ENCODE measurements at regions not wholly inside any gene's neighbourhood (a gene's known extent, or its start where the extent isn't known, plus 50 kb on each side); places are given as distances from the start of the nearest gene placed in this dataset.

DNA sequence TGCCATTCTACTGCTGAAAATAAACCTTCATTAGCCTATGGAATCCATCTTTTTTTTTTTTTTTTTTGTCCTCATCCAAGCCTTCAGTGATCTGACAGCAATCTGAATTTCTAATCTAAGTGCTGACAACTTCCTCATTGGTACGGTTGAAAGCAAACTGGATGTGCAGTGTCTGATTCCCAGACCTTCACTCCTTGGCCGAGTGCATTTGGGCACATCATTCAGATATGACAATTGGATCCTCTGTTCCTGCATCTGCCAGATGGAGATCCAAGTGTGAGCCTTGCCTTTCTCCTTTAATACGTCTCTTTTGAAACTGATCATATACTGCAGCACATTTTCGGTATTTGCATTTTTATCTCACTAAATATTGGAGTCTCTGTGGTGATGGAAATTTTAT lies 713.1 kb downstream of the DCDC2C start:
- intact Hi-C loops (cut with micrococcal nuclease): no loop called here
- no peaks in the 10 kb centered on the region for H3K4me1 Mint-ChIP-seq
- no peak for DNase-seq
- no peaks in the 10 kb centered on the region for H3K36me3 Mint-ChIP-seq (ENCODE audit: low read depth)
- ATAC-seq (ENCODE audit: low read depth): no peak
- ChIA-PET POLR2A (no interaction called here), CTCF (no interaction called here)
- H3K27me3 Mint-ChIP-seq: no peaks in the 10 kb centered on the region
- no peak overlapping the region for H3K4me3 Mint-ChIP-seq
- no peak overlapping the region for H3K27ac Mint-ChIP-seq
- TF ChIP-seq, protein P1, sequence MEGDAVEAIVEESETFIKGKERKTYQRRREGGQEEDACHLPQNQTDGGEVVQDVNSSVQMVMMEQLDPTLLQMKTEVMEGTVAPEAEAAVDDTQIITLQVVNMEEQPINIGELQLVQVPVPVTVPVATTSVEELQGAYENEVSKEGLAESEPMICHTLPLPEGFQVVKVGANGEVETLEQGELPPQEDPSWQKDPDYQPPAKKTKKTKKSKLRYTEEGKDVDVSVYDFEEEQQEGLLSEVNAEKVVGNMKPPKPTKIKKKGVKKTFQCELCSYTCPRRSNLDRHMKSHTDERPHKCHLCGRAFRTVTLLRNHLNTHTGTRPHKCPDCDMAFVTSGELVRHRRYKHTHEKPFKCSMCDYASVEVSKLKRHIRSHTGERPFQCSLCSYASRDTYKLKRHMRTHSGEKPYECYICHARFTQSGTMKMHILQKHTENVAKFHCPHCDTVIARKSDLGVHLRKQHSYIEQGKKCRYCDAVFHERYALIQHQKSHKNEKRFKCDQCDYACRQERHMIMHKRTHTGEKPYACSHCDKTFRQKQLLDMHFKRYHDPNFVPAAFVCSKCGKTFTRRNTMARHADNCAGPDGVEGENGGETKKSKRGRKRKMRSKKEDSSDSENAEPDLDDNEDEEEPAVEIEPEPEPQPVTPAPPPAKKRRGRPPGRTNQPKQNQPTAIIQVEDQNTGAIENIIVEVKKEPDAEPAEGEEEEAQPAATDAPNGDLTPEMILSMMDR (IDR thresholded peaks at IDR 0.05): no peak
- peaks cover 6% of the 10 kb centered on the region for H3K9me3 Mint-ChIP-seq

DNA sequence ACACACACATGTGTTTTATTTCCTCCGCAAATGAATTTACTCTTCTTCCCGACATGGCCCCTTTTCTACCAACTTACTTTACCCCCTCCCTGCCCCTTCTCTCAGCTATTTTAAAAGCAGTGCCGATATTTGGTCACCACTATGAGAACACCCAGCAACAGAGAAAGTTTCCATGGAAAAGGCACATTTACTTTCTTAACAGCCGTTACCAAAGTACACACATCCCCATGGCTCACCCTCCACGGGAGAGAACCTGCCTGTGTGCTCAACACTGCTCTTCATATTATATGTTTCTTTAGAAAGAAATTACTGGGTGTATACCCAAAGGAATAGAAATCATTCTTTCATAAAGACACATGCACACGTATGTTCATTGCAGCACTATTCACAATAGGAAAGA lies 714.4 kb downstream of the DCDC2C start:
- TF ChIP-seq, protein P1 (IDR thresholded peaks at IDR 0.05): no peak
- intact Hi-C loops (cut with micrococcal nuclease): no loop called here
- CTCF ChIA-PET: no interaction called here
- no peak overlapping the region for H3K27ac Mint-ChIP-seq
- POLR2A ChIA-PET: no interaction called here
- DNase-seq: no peak
- H3K27me3 Mint-ChIP-seq: no peaks in the 10 kb centered on the region
- ATAC-seq (ENCODE audit: low read depth): no peak
- no peaks in the 10 kb centered on the region for H3K36me3 Mint-ChIP-seq (ENCODE audit: low read depth)
- H3K4me1 Mint-ChIP-seq: no peaks in the 10 kb centered on the region
- peaks cover 3% of the 10 kb centered on the region for H3K9me3 Mint-ChIP-seq
- H3K4me3 Mint-ChIP-seq: no peak overlapping the region

DNA sequence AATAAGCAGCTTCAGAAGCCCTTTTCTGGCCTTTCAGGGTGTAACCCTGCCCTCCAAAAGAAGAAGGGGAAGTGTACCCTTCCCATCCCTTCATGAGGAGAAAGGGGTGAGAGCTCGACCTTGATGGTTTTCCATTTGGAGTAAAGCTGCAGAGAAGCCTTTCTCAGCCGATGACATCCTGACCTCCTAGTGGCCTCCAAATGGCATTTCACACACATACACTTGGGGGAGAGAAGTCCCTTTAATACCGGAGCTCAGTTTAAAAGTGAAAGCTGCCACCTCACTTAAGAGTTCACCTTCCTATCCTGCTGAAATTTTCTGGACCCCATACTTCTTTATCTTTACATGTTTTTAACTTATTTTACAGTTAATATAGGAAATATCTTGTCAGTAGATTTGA lies 716.7 kb downstream of the DCDC2C start:
- POLR2A ChIA-PET: no interaction called here
- Mint-ChIP-seq H3K27me3 (no peaks in the 10 kb centered on the region), H3K9me3 (peaks cover 3% of the 10 kb centered on the region), H3K36me3 (ENCODE audit: low read depth) (no peaks in the 10 kb centered on the region), H3K4me3 (no peak overlapping the region), H3K4me1 (no peaks in the 10 kb centered on the region), H3K27ac (no peak overlapping the region)
- CTCF ChIA-PET: no interaction called here
- intact Hi-C loops (cut with micrococcal nuclease): no loop called here
- ATAC-seq (ENCODE audit: low read depth) (no peak), DNase-seq (no peak)
- TF ChIP-seq, protein P1 (IDR thresholded peaks at IDR 0.05): no peak

DNA sequence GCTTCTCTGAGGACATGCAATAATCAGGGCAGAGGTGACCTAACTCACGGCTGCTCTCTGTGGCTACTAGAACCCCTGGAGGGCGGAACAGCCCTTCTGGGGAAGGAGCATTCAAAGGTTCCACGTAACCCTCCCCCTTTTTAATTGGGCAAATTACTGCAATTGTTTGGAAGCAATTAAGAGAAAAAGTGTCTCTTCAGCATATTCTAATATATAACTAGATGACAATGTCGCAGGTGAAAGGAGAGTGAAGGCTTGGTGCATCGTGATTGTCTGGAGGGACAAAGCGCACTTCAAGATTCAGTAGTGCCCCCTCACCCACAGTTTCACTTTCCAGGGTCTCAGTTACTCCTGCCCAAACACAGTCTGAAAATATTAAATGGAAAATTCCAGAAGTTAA lies 720.8 kb downstream of the DCDC2C start:
- no peaks in the 10 kb centered on the region for H3K9me3 Mint-ChIP-seq
- H3K4me3 Mint-ChIP-seq: no peak overlapping the region
- ChIA-PET CTCF (no interaction called here), POLR2A (no interaction called here)
- no peak for DNase-seq
- TF ChIP-seq, protein P1 (IDR thresholded peaks at IDR 0.05): no peak
- intact Hi-C loops (cut with micrococcal nuclease): no loop called here
- no peaks in the 10 kb centered on the region for H3K4me1 Mint-ChIP-seq
- ATAC-seq (ENCODE audit: low read depth): no peak
- no peaks in the 10 kb centered on the region for H3K36me3 Mint-ChIP-seq (ENCODE audit: low read depth)
- no peaks in the 10 kb centered on the region for H3K27me3 Mint-ChIP-seq
- no peak overlapping the region for H3K27ac Mint-ChIP-seq

DNA sequence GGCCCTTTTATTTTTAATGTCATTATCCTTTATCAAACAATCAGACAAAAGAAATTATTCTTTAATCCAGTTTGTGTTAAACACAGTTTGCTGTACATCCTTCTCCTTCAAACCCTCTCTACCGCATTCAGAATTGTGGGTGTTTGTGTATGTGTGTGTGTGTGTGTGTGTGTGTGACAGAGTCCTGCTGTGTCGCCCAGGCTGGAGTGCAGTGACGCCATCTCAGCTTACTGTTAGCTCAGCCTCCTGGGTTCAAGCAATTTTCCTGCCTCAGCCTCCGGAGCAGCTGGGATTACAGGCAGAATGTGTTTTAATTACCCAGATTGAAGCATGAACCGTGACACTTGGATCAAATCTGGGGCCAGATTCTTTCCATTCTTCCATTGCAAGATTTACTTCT lies 723.7 kb downstream of the DCDC2C start:
- Mint-ChIP-seq H3K4me1 (no peaks in the 10 kb centered on the region), H3K27me3 (no peaks in the 10 kb centered on the region), H3K27ac (no peak overlapping the region), H3K4me3 (no peak overlapping the region), H3K9me3 (no peaks in the 10 kb centered on the region), H3K36me3 (ENCODE audit: low read depth) (no peaks in the 10 kb centered on the region)
- ChIA-PET POLR2A (no interaction called here), CTCF (no interaction called here)
- DNase-seq: no peak
- intact Hi-C loops (cut with micrococcal nuclease): no loop called here
- TF ChIP-seq, protein P1 (IDR thresholded peaks at IDR 0.05): no peak
- no peak for ATAC-seq (ENCODE audit: low read depth)

All from activated B cell treated with CpG ODN at 0.5 μM for 24 hours (primary cell).